ENCODE measurements at regions not wholly inside any gene's neighbourhood (a gene's known extent, or its start where the extent isn't known, plus 50 kb on each side); places are given as distances from the start of the nearest gene placed in this dataset.
"Not testable (repeated sequence)": the region's sequence is repeated elsewhere in the genome, so short reads cannot be mapped to it uniquely, and the experiment has no call there.

DNA sequence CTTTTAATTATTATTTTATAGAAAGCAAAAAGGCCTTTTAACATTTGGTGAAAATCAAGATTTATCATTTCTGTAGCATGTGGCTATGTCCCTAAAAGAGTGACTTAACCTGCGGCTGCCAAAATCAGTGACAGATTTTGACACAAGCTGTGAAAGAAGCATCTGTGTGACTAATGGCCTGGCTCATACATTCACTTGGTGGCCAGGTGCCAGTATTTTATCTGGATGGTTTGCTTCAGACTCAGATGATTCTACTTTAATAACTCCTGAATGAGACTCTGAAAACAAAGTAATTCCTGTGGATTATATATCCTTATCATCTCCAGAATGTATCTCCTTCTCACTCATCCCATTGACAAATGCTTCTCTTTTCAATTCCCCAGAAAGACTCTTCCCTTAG is 103.0 kb downstream of the FSCB start:
- DNase-seq (ENCODE audit: low spot score in 2 of 2): no peak
- intact Hi-C loops (cut with DNase I; ENCODE audit: low total_unique reads): no loop called here
- WGBS, 2 donors: 20 to 26% methylated on average over 1 of the region's 1 CpG
- TF ChIP-seq POLR2A (IDR thresholded peaks at IDR 0.05): no peak
- TF ChIP-seq, protein P1, sequence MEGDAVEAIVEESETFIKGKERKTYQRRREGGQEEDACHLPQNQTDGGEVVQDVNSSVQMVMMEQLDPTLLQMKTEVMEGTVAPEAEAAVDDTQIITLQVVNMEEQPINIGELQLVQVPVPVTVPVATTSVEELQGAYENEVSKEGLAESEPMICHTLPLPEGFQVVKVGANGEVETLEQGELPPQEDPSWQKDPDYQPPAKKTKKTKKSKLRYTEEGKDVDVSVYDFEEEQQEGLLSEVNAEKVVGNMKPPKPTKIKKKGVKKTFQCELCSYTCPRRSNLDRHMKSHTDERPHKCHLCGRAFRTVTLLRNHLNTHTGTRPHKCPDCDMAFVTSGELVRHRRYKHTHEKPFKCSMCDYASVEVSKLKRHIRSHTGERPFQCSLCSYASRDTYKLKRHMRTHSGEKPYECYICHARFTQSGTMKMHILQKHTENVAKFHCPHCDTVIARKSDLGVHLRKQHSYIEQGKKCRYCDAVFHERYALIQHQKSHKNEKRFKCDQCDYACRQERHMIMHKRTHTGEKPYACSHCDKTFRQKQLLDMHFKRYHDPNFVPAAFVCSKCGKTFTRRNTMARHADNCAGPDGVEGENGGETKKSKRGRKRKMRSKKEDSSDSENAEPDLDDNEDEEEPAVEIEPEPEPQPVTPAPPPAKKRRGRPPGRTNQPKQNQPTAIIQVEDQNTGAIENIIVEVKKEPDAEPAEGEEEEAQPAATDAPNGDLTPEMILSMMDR (IDR thresholded peaks at IDR 0.05): no peak
- H3K4me3 ChIP-seq (ENCODE audit: low read depth, poor library complexity, severe bottlenecking): no peak overlapping the region

DNA sequence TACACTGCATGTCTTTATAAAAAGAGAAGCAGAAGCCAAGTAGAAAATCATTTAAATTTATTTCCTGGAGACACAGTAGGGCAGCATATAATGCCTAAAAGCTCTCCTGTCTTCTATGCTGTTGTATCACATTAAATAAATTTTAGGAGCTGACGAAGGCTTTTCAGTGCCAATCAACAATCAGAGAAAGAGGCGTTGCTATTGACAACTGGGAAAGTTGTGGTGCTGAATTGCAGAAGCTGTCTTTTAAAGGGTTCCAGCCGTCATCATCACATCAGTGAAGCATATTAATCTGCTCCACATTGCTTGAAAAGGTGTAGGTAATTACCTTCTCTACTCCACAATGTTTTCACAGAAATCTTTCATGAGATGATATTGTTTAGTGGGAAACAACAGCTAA is 103.9 kb downstream of the FSCB start:
- no peak overlapping the region for H3K4me3 ChIP-seq (ENCODE audit: low read depth, poor library complexity, severe bottlenecking)
- 65 to 68% methylated on average over 3 of the region's 3 CpGs for WGBS, 2 donors
- DNase-seq (ENCODE audit: low spot score in 2 of 2): no peak
- TF ChIP-seq, protein P1 (IDR thresholded peaks at IDR 0.05): no peak
- no peak for TF ChIP-seq POLR2A (IDR thresholded peaks at IDR 0.05)
- intact Hi-C loops (cut with DNase I; ENCODE audit: low total_unique reads): no loop called here

DNA sequence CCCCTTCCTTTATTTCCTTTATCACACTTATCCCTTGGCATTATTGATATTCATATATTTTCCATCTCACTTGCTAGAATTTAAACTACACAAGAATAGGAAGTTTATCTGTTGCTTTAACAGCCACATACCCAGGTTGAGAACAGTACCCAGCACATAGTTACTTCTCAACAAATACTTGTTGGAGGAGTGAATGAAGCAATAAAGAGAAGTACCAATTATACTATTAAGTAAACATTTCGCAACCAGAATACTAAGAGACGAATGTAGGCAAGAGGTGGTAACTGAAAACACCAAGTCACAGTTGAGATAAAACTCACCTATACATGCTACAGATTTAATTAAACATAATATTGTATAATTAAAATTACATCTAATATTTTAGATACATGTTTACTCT is 110.9 kb downstream of the FSCB start:
- intact Hi-C loops (cut with DNase I; ENCODE audit: low total_unique reads): no loop called here
- DNase-seq (ENCODE audit: low spot score in 2 of 2): no peak
- no peak overlapping the region for H3K4me3 ChIP-seq (ENCODE audit: low read depth, poor library complexity, severe bottlenecking)
- TF ChIP-seq, protein P1 (IDR thresholded peaks at IDR 0.05): no peak
- TF ChIP-seq POLR2A (IDR thresholded peaks at IDR 0.05): no peak
- WGBS, 2 donors: 78% methylated on average over 2 of the region's 2 CpGs

DNA sequence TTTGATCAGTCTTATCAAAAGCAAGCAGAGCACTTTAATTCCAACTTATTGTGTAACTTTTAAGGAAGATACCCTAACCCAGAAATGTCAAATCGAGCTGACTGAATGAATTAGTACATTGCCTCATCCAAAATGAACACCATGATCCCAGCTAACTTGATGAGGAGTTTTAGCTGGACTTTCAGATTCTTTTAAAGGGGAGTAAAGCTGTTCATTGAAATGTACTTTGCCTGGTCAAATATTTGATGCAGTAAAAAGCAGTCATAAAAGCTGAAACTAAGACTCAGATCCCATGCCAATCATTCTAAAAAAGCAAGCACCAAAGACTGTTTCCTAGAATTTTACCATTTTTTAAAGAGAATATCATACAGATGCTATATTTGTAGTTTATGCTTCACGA is 114.1 kb downstream of the FSCB start:
- no peak overlapping the region for H3K4me3 ChIP-seq (ENCODE audit: low read depth, poor library complexity, severe bottlenecking)
- WGBS, 2 donors: 62 to 70% methylated on average over 2 of the region's 2 CpGs
- intact Hi-C loops (cut with DNase I; ENCODE audit: low total_unique reads): no loop called here
- no peak for TF ChIP-seq POLR2A (IDR thresholded peaks at IDR 0.05)
- TF ChIP-seq, protein P1 (IDR thresholded peaks at IDR 0.05): no peak
- no peak for DNase-seq (ENCODE audit: low spot score in 2 of 2)

DNA sequence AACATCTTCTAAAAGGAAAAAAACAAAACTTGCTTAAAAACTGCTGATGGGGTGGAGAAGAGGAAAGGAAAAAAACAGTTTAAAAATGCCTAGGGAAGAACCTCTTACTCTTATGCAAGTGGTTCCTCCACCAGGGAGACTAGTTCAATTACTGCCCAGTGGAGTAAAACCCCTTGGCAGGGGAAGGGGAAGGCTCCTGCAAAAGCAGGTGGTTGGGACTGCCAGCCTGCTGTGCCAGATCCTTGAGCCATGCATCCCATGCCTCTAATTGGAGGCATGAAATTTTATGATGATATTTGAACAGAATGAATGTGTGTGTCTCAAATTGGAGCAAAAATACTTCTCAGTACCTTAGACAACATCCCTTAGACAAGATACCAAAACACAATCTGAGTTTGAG is 118.8 kb downstream of the FSCB start:
- H3K4me3 ChIP-seq (ENCODE audit: low read depth, poor library complexity, severe bottlenecking): no peak overlapping the region
- intact Hi-C loops (cut with DNase I; ENCODE audit: low total_unique reads): no loop called here
- no peak for TF ChIP-seq POLR2A (IDR thresholded peaks at IDR 0.05)
- TF ChIP-seq, protein P1 (IDR thresholded peaks at IDR 0.05): no peak
- no peak for DNase-seq (ENCODE audit: low spot score in 2 of 2)

DNA sequence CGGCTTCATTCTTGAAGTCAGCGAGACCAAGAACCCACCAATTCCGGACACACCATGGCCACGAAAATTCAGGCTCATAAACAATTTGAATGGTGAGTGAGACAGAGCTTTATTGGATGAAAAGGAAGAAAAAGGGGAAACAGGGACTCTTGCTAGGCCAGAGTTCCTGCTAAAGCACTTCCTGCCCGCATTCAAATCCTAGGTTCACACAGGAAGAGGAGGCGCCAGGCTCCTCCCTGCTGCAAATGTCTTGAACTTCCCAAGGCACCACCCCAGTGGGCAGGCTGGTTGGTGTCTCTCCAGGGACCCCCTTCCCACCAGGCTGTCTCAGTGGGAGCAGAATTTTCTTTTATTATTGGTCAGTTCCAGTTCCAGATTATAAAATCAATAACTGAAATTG is 121.2 kb downstream of the FSCB start:
- no peak overlapping the region for H3K4me3 ChIP-seq (ENCODE audit: low read depth, poor library complexity, severe bottlenecking)
- 79 to 84% methylated on average over 6 of the region's 6 CpGs for WGBS, 2 donors
- TF ChIP-seq, protein P1 (IDR thresholded peaks at IDR 0.05): no peak
- TF ChIP-seq POLR2A (IDR thresholded peaks at IDR 0.05): no peak
- intact Hi-C loops (cut with DNase I; ENCODE audit: low total_unique reads): no loop called here
- DNase-seq (ENCODE audit: low spot score in 2 of 2): no peak

DNA sequence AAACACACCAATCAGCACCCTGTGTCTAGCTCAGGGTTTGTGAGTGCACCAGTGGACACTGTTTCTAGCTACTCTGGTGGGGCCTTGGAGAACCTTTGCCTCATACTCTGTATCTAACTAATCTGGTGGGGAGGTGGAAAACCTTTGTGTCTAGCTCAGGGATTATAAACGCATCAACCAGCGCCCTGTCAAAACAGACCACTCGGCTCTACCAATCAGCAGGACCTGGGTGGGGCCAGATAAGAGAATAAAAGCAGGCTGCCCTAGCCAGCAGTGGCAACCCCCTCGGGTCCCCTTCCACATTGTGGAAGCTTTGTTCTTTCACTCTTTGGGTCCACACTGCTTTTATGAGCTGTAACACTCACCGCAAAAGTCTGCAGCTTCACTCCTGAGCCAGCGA is 121.8 kb downstream of the FSCB start:
- intact Hi-C loops (cut with DNase I; ENCODE audit: low total_unique reads): not testable (repeated sequence)

DNA sequence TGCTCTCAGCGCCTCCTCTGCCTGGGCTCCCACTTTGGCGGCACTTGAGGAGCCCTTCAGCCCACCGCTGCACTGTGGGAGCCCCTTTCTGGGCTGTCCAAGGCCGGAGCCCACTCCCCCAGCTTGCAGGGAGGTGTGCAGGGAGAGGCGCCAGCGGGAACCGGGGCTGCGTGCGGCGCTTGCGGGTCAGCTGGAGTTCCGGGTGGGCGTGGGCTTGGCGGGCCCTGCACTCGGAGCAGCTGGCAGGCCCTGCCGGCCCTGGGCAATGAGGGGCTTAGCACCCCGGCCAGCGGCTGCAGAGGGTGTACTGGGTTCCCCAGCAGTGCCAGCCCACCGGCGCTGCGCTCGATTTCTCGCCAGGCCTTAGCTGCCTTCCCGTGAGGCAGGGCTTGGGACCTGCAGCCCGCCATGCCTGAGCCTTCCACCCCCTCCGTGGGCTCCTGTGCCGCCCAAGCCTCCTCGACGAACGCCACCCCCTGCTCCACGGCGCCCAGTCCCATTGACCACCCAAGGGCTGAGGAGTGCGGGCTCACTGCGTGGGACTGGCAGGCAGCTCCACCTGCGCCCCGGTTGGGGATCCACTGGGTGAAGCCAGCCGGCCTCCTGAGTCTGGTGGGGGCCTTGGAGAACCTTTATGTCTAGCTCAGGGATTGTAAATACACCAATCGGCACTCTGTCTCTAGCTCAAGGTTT is 122.3 kb downstream of the FSCB start:
- DNase-seq (ENCODE audit: low spot score in 2 of 2): peak in 1 of 2 donors; percentile 74
- H3K4me3 ChIP-seq (ENCODE audit: low read depth, poor library complexity, severe bottlenecking); intact Hi-C loops (cut with DNase I; ENCODE audit: low total_unique reads): not testable (repeated sequence)
- 95 to 97% methylated on average over 25 to 38 of the region's 38 CpGs for WGBS, 2 donors

More for the DNA sequence above, 121.8 kb downstream of the FSCB start:
- not testable (repeated sequence) for DNase-seq (ENCODE audit: low spot score in 2 of 2); H3K4me3 ChIP-seq (ENCODE audit: low read depth, poor library complexity, severe bottlenecking)
- 94 to 96% methylated on average over 6 of the region's 6 CpGs for WGBS, 2 donors

All from lower leg skin (tissue), 4 donors.